ENCODE measurements at regions not wholly inside any gene's neighbourhood (a gene's known extent, or its start where the extent isn't known, plus 50 kb on each side); places are given as distances from the start of the nearest gene placed in this dataset.

- DNase-seq (ENCODE audit: low spot score): no peak
- TF ChIP-seq, protein P1, sequence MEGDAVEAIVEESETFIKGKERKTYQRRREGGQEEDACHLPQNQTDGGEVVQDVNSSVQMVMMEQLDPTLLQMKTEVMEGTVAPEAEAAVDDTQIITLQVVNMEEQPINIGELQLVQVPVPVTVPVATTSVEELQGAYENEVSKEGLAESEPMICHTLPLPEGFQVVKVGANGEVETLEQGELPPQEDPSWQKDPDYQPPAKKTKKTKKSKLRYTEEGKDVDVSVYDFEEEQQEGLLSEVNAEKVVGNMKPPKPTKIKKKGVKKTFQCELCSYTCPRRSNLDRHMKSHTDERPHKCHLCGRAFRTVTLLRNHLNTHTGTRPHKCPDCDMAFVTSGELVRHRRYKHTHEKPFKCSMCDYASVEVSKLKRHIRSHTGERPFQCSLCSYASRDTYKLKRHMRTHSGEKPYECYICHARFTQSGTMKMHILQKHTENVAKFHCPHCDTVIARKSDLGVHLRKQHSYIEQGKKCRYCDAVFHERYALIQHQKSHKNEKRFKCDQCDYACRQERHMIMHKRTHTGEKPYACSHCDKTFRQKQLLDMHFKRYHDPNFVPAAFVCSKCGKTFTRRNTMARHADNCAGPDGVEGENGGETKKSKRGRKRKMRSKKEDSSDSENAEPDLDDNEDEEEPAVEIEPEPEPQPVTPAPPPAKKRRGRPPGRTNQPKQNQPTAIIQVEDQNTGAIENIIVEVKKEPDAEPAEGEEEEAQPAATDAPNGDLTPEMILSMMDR (IDR thresholded peaks at IDR 0.05; ENCODE audit: extremely low read depth, insufficient read depth, missing control alignments): no peak
- in situ Hi-C loops (cut with MboI; ENCODE audit: low pct_unique_long_range_greater_than_20kb, low sequenced_read_pairs, unreplicated experiment): no loop called here
Measured at GRCh38 chr17:13134076-13134475, 116.2 kb upstream of the ELAC2 start.

- TF ChIP-seq, protein P1 (IDR thresholded peaks at IDR 0.05; ENCODE audit: extremely low read depth, insufficient read depth, missing control alignments): no peak
- DNase-seq (ENCODE audit: low spot score): no peak
- in situ Hi-C loops (cut with MboI; ENCODE audit: low pct_unique_long_range_greater_than_20kb, low sequenced_read_pairs, unreplicated experiment): no loop called here
Measured at GRCh38 chr17:13131225-13131624, 113.4 kb upstream of the ELAC2 start.

DNA sequence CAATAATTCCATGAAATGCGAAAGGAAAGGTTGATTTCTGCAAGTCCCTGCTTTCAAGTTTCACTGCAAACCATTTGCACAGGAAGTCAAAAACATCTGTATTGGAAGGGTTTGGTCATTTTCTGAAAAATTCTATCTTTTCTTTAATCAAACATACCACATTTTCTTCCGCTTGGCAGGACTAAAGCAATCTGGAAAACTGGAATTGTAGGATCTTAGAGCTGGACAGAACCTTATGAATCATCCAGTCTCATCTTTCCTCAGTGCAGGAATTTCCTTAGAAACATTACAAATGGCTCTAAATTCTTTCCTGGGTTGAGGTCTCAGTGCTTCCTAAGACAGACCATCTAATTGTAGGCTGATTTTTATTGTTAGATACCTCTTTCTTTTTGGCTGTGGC, 111.5 kb upstream of the ELAC2 start:
- TF ChIP-seq, protein P1 (IDR thresholded peaks at IDR 0.05; ENCODE audit: extremely low read depth, insufficient read depth, missing control alignments): no peak
- no peak for DNase-seq (ENCODE audit: low spot score)
- in situ Hi-C loops (cut with MboI; ENCODE audit: low pct_unique_long_range_greater_than_20kb, low sequenced_read_pairs, unreplicated experiment): no loop called here

GRCh38 chr17:13128676-13129075, 110.8 kb upstream of the ELAC2 start:
- TF ChIP-seq, protein P1 (IDR thresholded peaks at IDR 0.05; ENCODE audit: extremely low read depth, insufficient read depth, missing control alignments): no peak
- in situ Hi-C loops (cut with MboI; ENCODE audit: low pct_unique_long_range_greater_than_20kb, low sequenced_read_pairs, unreplicated experiment): no loop called here
- no peak for DNase-seq (ENCODE audit: low spot score)

- no peak for DNase-seq (ENCODE audit: low spot score)
- TF ChIP-seq, protein P1 (IDR thresholded peaks at IDR 0.05; ENCODE audit: extremely low read depth, insufficient read depth, missing control alignments): no peak
- in situ Hi-C loops (cut with MboI; ENCODE audit: low pct_unique_long_range_greater_than_20kb, low sequenced_read_pairs, unreplicated experiment): no loop called here
Measured at GRCh38 chr17:13127921-13128602, 110.2 kb upstream of the ELAC2 start.

GRCh38 chr17:13120864-13121263, 103.0 kb upstream of the ELAC2 start:
- in situ Hi-C loops (cut with MboI; ENCODE audit: low pct_unique_long_range_greater_than_20kb, low sequenced_read_pairs, unreplicated experiment): no loop called here
- TF ChIP-seq, protein P1 (IDR thresholded peaks at IDR 0.05; ENCODE audit: extremely low read depth, insufficient read depth, missing control alignments): no peak
- no peak for DNase-seq (ENCODE audit: low spot score)

Measured in GM13977 (cell line).